ENCODE measurements at regions not wholly inside any gene's neighbourhood (a gene's known extent, or its start where the extent isn't known, plus 50 kb on each side); places are given as distances from the start of the nearest gene placed in this dataset.

- no peak for DNase-seq
Observed at GRCh38 chr14:101475456-101476257, 85.6 kb upstream of the DIO3 start.

- DNase-seq: no peak
Observed at GRCh38 chr14:101476258-101476915, 84.9 kb upstream of the DIO3 start.

DNA sequence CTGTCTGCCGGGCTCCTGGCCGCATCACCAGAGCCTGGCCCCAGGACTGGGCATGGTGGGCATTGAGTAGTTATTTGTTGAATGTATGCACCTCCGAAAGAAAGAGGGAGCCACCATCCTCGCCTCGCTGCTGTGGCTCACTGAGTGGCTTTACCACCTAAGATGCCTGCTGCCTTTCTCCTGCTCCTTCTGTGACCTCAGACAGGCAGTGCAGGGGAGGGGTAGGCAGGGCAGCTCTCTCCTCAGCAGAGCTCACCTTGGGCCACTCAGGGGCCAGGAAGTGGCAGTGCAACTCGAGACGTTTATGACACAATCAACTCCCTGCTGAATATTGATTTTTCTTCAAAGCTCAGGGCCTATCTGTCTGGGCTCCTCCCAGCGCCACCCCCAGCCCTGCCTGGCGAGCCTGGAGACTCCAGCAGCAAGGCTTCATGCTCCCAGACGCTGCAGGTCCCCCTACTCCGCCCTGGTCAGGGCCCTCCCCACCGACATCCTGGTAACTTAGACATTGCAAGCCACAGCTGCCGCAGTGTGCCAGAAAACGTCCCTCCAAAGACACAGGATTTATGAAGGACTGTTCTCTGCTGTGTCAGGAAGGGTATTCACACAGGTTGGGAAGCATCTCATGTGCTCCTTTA lies 84.3 kb upstream of the DIO3 start:
- DNase-seq: no peak

DNA sequence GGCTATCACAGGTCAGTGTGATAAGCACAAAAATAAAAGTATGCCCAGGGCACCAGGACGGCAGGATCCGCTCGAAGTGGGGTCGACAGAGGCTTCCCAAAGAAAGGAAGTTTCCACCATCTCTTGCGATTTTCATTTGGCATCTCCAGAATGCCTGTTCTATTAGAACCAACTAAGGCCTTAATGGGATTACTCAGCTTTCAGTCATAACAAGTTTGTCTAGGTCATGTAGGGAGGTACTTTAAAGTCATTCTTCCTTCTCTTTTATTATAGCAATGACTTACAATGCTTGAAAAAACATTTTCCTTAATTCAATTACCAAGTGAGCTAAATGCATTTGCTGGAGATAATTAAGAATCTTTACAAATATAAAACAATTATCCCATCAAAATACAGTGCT lies 83.6 kb upstream of the DIO3 start:
- no peak for DNase-seq

DNA sequence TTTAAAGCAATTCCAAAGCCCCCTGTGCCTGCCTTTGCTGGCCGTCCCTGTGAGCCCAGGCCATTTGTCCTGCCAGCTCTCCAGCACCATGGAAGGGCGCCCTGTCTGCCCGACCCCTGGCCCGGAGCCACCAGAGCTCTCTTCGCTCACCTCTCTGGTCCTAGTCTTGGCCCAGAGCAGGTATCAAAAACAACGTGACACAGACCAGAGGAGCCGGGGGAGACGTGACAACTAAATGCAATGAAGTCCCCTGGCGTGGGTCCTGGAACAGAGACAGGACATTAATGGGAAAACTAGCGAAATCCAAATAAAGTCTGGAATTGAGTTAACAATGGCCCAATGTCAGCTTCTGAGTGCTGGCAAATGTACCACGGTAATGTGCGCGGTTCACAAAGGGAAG lies 83.2 kb upstream of the DIO3 start:
- no peak for DNase-seq

DNA sequence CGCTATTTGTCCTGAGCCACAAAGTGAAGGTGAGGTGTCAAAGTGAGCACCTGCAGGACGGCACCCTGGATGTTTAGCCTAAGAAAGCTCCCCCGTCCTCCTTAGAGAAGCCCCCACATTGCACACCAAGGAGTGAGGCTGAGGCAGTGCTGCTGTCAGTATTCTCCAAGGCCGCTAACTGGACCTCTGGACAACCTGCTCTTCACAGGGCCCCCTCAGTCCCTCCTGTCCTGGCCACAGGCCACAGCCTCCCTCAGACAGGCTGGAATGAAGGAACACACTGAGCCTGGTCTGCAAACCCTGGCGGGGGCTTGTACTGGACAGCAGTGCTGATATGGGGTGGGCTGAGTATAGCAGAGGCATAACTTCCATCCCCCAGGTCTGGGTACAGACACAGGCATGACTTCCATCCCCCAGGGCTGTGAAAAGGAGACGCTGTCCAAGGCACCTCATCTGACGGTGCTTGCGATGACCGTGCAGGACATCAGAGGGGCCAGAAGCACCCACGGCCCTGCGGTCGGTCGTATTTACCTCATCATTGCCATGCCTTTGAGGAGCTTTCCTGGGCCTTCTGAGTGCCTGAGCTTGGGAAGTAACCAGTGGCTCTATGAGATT lies 82.4 kb upstream of the DIO3 start:
- DNase-seq: no peak

- DNase-seq: no peak
Observed at GRCh38 chr14:101480022-101480746, 81.1 kb upstream of the DIO3 start.

GRCh38 chr14:101480747-101481530 lies 80.4 kb upstream of the DIO3 start:
- no peak for DNase-seq

DNA sequence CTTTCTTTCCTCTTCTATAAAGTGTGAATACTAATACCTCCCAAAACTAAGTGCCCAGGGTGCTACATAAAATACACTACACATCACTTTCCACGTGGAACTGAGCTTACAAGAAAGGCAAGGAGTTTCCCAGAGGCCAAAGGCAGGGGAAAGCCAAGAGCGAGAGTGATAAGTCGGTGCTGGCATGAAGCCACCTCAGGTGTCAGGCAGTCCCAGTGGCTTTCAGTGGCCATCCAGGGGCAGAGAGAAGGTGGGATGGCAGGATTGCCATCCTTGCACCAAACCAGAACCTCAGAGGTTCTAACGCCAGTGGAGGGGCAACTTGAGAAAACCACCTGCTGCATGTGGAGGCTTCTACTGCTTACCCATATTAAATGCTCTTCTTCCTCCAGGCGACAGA lies 79.7 kb upstream of the DIO3 start:
- DNase-seq: no peak

GRCh38 chr14:101482066-101482465 lies 79.2 kb upstream of the DIO3 start:
- no peak for DNase-seq

GRCh38 chr14:101483829-101484228 lies 77.5 kb upstream of the DIO3 start:
- DNase-seq: no peak

DNA sequence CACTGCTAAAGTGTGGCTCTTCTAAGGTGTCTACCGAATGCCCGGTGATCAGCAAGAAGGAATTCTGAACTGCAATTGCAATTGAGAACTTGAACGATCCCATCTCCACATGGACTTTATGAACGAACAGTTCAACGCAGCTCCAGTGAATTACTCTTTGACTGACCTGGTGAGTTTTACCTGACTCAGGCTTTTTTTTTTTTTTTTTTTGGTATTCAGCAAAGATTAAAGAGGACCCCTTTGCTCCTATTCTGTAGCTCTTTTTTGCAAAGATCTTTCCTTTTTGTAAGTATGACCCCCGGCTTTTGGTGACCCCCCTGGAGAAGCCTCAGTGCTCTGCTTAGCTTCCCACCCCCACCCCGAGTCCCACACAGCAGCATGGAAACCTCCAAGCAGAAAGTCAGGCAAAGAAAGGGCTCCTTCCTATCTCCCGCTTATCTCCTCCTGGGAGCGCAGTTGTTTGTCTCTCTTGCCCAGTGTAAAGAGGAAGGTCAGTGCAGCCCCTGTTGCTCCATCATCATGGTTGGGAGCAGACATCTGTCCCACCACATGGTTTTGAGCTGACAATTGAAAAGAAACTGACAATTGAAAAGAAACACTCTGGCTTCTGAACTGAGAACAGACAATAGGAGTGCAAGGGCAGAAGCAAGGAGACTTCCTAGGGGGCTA lies 72.1 kb upstream of the DIO3 start:
- no peak for DNase-seq

GRCh38 chr14:101490771-101491170 lies 70.5 kb upstream of the DIO3 start:
- DNase-seq: no peak

DNA sequence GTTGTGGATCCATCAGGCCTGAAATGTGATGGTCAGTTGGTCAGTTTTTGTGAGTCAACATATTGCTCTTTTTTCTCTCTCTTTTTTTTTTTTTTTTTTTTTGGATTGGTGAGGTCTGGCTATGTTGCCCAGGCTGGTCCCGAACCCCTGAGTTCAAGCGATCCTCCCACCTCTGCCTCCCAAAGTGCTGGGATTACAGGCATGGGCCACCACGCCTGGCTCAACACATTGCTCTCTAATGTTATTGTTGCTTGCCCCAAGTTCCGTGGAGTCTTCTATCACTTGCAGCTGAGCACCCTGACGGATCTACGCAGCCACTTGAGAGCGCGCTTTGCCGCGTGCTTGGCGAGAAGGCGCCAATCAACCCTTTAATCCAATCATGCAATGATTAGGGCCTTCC lies 69.5 kb upstream of the DIO3 start:
- no peak for DNase-seq

- no peak for DNase-seq
Observed at GRCh38 chr14:101492716-101493115, 68.6 kb upstream of the DIO3 start.

DNA sequence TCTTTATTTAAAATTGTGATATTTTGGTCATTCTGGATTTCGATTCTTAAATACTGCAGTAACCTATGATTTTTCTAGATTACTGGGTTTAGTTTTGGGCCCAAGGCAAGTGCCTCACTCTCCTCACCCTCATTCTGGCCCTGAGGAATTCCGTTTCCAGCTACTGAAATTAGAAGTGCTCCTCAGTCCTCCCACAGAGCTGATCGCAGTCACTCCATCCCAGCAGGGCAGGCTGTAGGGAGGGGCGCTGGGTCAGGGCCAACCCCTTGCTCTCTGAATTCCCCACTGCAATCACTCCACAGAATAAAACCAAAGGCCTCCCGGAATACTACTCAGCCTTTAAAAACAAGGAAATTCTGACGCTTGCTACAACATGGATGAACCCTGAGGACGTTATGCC lies 66.5 kb upstream of the DIO3 start:
- no peak for DNase-seq

DNA sequence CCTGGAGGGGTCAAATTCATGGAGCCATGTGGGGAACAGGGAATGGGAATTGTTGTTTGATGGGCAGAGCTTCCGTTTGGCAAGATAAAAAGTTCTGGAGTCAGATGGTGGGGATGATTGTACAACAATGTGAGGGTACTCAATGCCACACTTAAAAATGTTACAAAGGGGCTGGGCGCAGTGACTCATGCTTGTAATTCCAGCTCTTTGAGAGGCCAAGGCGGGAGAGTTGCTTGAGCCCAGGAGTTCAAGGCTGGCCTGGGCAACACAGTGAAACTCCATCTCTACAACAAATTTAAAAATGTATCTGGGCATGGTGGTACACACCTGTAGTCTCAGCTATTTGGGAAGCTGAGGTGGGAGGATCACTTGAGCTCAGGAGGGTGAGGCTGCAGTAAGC lies 66.0 kb upstream of the DIO3 start:
- no peak for DNase-seq

- DNase-seq: no peak
Observed at GRCh38 chr14:101495827-101496775, 65.2 kb upstream of the DIO3 start.

GRCh38 chr14:101496776-101497683 lies 64.3 kb upstream of the DIO3 start:
- DNase-seq: no peak

Measured in left hindlimb (tissue), 1 donor.